Naive thymus-derived CD4-positive, alpha-beta T cell (primary cell): ENCODE measurements at regions not wholly inside any gene's neighbourhood (a gene's known extent, or its start where the extent isn't known, plus 50 kb on each side); places are given as distances from the start of the nearest gene placed in this dataset.

Source experiments
- ATAC-seq: fragments of 150-1000 bp; cut with Tn5 transposase; 2 replicates; pipeline ENCODE4 v1.10.0; 2021; ENCODE audit warnings: mild to moderate bottlenecking, moderate library complexity
- CTCF ChIA-PET: fragments of 350-600 bp; sonication (Branson Sonifier 250); formaldehyde crosslinking; loops from one replicate; lab custom pipeline; 2021; ENCODE audit warnings: antibody characterized with exemption; lab: Charles Lee
- POLR2A ChIA-PET: fragments of 350-600 bp; sonication (Branson Sonifier 250); formaldehyde crosslinking; loops from one replicate; lab custom pipeline; 2021; ENCODE audit warnings: antibody characterized with exemption, inconsistent platforms; lab: Charles Lee
- DNase-seq, 9 donors: peaks; one replicate each; pipeline versions ENCODE4 v3.0.0 to v3.0.0-alpha.2; 2020 to 2022; ENCODE audit warnings: mixed read lengths in 1 of 9
- H3K27ac ChIP-seq: one replicate; pipeline ENCODE4 v1.7.0; 2013; ENCODE audit warnings: mild to moderate bottlenecking, low read depth, low read length, moderate library complexity
- H3K27me3 ChIP-seq, 2 donors: one replicate each; pipeline ENCODE4 v1.7.0; 2013; ENCODE audit warnings: low read length in 2 of 2, mild to moderate bottlenecking in 2 of 2, moderate library complexity in 2 of 2; ENCODE audit not compliant: control insufficient read depth in 2 of 2, insufficient read depth in 2 of 2
- H3K36me3 ChIP-seq, 3 experiments: 1 replicate in 2 of 3; 2 replicates in 1 of 3; pipeline ENCODE4 v1.7.0; 2013; ENCODE audit warnings: low read length in 3 of 3, mild to moderate bottlenecking in 3 of 3, moderate library complexity in 1 of 3; ENCODE audit not compliant: insufficient read depth in 3 of 3, control insufficient read depth in 2 of 3
- H3K4me1 ChIP-seq, 2 donors: one replicate each; pipeline ENCODE4 v1.7.0; 2013; ENCODE audit warnings: low read length in 2 of 2, mild to moderate bottlenecking in 2 of 2, moderate library complexity in 1 of 2; ENCODE audit not compliant: control insufficient read depth in 2 of 2, insufficient read depth in 2 of 2
- H3K4me3 ChIP-seq: 2 replicates; pipeline ENCODE4 v1.7.0; 2013; ENCODE audit warnings: mild to moderate bottlenecking, low read length
- H3K9me3 ChIP-seq, 3 experiments: 1 replicate in 2 of 3; 2 replicates in 1 of 3; pipeline ENCODE4 v1.7.0; 2013; ENCODE audit warnings: low read length in 3 of 3; ENCODE audit not compliant: control insufficient read depth in 2 of 3
- H3K27ac Mint-ChIP-seq, 9 donors: one replicate each; pipeline ENCODE4 v1.8.0; 2020 to 2022; ENCODE audit warnings: mixed read lengths in 9 of 9, mild to moderate bottlenecking in 8 of 9, moderate library complexity in 5 of 9, inconsistent platforms in 2 of 9
- H3K27me3 Mint-ChIP-seq, 5 donors: one replicate each; pipeline ENCODE4 v1.8.0; 2021 to 2022; ENCODE audit warnings: mixed read lengths in 5 of 5, mild to moderate bottlenecking in 1 of 5
- H3K36me3 Mint-ChIP-seq, 5 donors: one replicate each; pipeline ENCODE4 v1.8.0; 2020 to 2022; ENCODE audit warnings: mixed read lengths in 5 of 5, mild to moderate bottlenecking in 3 of 5, inconsistent platforms in 1 of 5
- H3K4me1 Mint-ChIP-seq, 7 donors: one replicate each; pipeline ENCODE4 v1.8.0; 2020 to 2022; ENCODE audit warnings: mixed read lengths in 7 of 7, mild to moderate bottlenecking in 3 of 7, inconsistent platforms in 1 of 7
- H3K4me3 Mint-ChIP-seq, 10 donors: one replicate each; pipeline ENCODE4 v1.8.0; 2020 to 2022; ENCODE audit warnings: mild to moderate bottlenecking in 10 of 10, mixed read lengths in 10 of 10, moderate library complexity in 6 of 10, inconsistent platforms in 2 of 10
- H3K9me3 Mint-ChIP-seq, 11 donors: one replicate each; pipeline ENCODE4 v1.8.0; 2020 to 2022; ENCODE audit warnings: mixed read lengths in 11 of 11, mild to moderate bottlenecking in 4 of 11, inconsistent platforms in 1 of 11, moderate library complexity in 1 of 11
- intact Hi-C, 2 donors: fragments of 100-400 bp; cut with micrococcal nuclease; formaldehyde crosslinking; loops; one replicate each; pipeline ENCODE4 v1.15.1; 2023

DNA sequence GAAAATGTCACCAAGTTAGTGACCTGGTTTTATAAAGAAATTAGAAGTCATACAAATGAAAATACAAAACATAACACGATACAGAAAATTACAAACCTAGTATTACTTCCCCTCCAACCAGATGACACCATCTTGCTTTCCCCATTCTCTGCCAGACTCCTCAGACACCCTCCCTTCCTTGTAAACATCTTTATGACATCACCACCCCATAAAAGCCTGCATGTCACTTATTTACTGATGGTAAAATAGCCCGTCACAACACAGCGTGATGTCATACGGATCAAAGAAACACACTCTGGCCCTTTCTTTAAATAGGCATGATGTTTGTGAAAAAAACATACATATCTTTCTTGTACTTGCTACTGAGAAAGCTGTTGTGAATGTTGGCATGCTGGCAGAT, 254.8 kb upstream of the SOX11 start:
- ChIA-PET CTCF (no interaction called here), POLR2A (no interaction called here)
- ATAC-seq = no peak
- intact Hi-C loops = no loop called here
- Histone ChIP-seq H3K9me3 (no peaks in the 10 kb centered on the region), H3K27me3 (no peaks in the 10 kb centered on the region), H3K4me3 (no peak overlapping the region), H3K27ac (no peak overlapping the region), H3K36me3 (no peaks in the 10 kb centered on the region), H3K4me1 (no peaks in the 10 kb centered on the region)
- Mint-ChIP-seq H3K4me3 (no peak overlapping the region), H3K27ac (no peak overlapping the region), H3K36me3 (no peaks in the 10 kb centered on the region), H3K27me3 (no peaks in the 10 kb centered on the region), H3K9me3 (peaks cover 0 to 9% (median 2%) of the 10 kb centered on the region in 11 donors), H3K4me1 (no peaks in the 10 kb centered on the region)
- no peak for DNase-seq

GRCh38 chr2:5440174-5440573, 252.0 kb upstream of the SOX11 start:
- intact Hi-C loops = no loop called here
- DNase-seq (no peak), ATAC-seq (peak; percentile 36)
- Mint-ChIP-seq H3K36me3 (no peaks in the 10 kb centered on the region), H3K4me3 (no peak overlapping the region), H3K27ac (no peak overlapping the region), H3K4me1 (no peaks in the 10 kb centered on the region), H3K27me3 (no peaks in the 10 kb centered on the region), H3K9me3 (peaks cover 0 to 9% (median 5%) of the 10 kb centered on the region in 11 donors)
- no peaks in the 10 kb centered on the region for H3K36me3 ChIP-seq
- no peak overlapping the region for H3K4me3 ChIP-seq
- no peaks in the 10 kb centered on the region for H3K4me1 ChIP-seq
- POLR2A ChIA-PET = no interaction called here
- no peaks in the 10 kb centered on the region for H3K27me3 ChIP-seq
- CTCF ChIA-PET = no interaction called here
- H3K9me3 ChIP-seq = no peaks in the 10 kb centered on the region
- H3K27ac ChIP-seq = no peak overlapping the region

DNA sequence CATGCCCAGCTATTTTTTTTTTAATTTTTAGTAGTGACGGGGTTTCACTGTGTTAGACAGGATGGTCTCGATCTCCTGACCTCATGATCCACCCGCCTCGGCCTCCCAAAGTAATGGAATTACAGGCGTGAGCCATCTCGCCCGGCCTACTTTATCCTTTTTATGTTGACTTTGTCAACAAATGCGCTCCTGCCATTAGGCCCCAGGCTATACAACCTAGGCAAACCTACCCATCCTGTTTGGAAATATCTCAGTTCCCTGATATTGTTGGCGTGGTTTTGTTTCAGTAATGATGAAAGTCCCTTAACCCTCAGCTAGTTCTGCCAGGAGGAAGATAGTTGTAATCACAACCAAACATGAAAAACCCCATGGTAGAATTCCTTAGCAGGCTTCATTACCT, 249.4 kb upstream of the SOX11 start:
- H3K4me3 Mint-ChIP-seq = no peak overlapping the region
- H3K9me3 Mint-ChIP-seq = peaks cover 0 to 9% (median 4%) of the 10 kb centered on the region in 11 donors
- ChIA-PET CTCF (no interaction called here), POLR2A (interaction anchor here (0.6 kb wide), 1 partner anchor 39 kb away, joined by 3 read pairs; no protein-coding TSS in a partner anchor)
- no peak for DNase-seq
- Histone ChIP-seq H3K27ac (no peak overlapping the region), H3K36me3 (no peaks in the 10 kb centered on the region), H3K4me1 (no peaks in the 10 kb centered on the region), H3K9me3 (no peaks in the 10 kb centered on the region), H3K4me3 (no peak overlapping the region), H3K27me3 (no peaks in the 10 kb centered on the region)
- H3K27me3 Mint-ChIP-seq = no peaks in the 10 kb centered on the region
- H3K4me1 Mint-ChIP-seq = no peaks in the 10 kb centered on the region
- H3K27ac Mint-ChIP-seq = no peak overlapping the region
- H3K36me3 Mint-ChIP-seq = no peaks in the 10 kb centered on the region
- intact Hi-C loops = no loop called here
- ATAC-seq = no peak

DNA sequence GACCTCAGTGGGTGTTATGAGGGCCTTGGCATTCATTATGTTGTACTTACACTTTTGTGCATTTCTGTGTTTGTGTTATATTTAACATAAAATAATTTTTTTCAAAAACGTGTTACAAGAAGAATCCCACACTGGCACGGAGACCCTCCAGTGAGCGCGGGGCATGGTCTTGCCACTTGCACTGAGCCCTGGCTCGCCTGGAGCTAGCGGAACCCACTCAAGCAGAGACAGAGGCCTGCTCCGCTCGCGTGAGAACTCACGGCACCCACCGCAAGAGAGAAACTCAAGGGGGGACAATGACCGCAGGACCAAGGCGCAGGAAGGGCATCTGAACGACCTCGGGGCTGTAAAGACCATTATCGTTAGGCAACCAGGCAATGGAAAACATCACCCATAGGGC, 248.0 kb upstream of the SOX11 start:
- Histone ChIP-seq H3K4me3 (no peak overlapping the region), H3K27me3 (no peaks in the 10 kb centered on the region), H3K9me3 (no peaks in the 10 kb centered on the region), H3K27ac (no peak overlapping the region), H3K4me1 (no peaks in the 10 kb centered on the region), H3K36me3 (no peaks in the 10 kb centered on the region)
- ChIA-PET POLR2A (no interaction called here), CTCF (no interaction called here)
- Mint-ChIP-seq H3K4me3 (no peak overlapping the region), H3K27ac (no peak overlapping the region), H3K36me3 (no peaks in the 10 kb centered on the region), H3K9me3 (peaks cover 0 to 9% (median 4%) of the 10 kb centered on the region in 11 donors), H3K4me1 (no peaks in the 10 kb centered on the region), H3K27me3 (no peaks in the 10 kb centered on the region)
- no peak for DNase-seq
- no peak for ATAC-seq
- intact Hi-C loops = no loop called here

GRCh38 chr2:5444854-5445253, 247.3 kb upstream of the SOX11 start:
- Mint-ChIP-seq H3K9me3 (peaks cover 0 to 9% (median 4%) of the 10 kb centered on the region in 11 donors), H3K27ac (no peak overlapping the region), H3K36me3 (no peaks in the 10 kb centered on the region), H3K27me3 (no peaks in the 10 kb centered on the region), H3K4me1 (no peaks in the 10 kb centered on the region), H3K4me3 (no peak overlapping the region)
- DNase-seq (no peak), ATAC-seq (no peak)
- intact Hi-C loops = no loop called here
- H3K27ac ChIP-seq = no peak overlapping the region
- CTCF ChIA-PET = no interaction called here
- no peaks in the 10 kb centered on the region for H3K9me3 ChIP-seq
- H3K4me1 ChIP-seq = no peaks in the 10 kb centered on the region
- H3K27me3 ChIP-seq = no peaks in the 10 kb centered on the region
- H3K4me3 ChIP-seq = no peak overlapping the region
- no peaks in the 10 kb centered on the region for H3K36me3 ChIP-seq
- POLR2A ChIA-PET = no interaction called here

DNA sequence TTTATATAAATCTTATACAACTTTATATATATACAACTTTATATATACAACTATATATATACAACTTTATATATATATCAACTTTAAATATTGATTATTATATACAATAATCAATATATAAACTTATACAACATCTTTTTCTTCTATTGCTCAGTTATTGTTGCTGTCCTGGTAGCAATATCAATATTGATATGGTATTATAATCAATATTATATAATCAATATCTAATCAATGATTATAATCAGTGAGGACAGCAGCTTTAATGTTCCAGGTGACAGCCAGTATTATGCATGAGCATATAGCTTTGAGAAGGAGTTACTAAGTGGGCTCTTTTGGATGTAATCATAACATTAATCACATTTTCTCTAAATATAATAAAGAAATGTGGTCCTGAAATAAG, 242.3 kb upstream of the SOX11 start:
- Histone ChIP-seq H3K9me3 (no peaks in the 10 kb centered on the region), H3K36me3 (no peaks in the 10 kb centered on the region), H3K4me3 (no peak overlapping the region), H3K4me1 (no peaks in the 10 kb centered on the region), H3K27ac (no peak overlapping the region), H3K27me3 (no peaks in the 10 kb centered on the region)
- Mint-ChIP-seq H3K4me1 (no peaks in the 10 kb centered on the region), H3K36me3 (no peaks in the 10 kb centered on the region), H3K27me3 (peaks cover 0 to 5% (median 0%) of the 10 kb centered on the region in 5 donors), H3K27ac (no peak overlapping the region), H3K9me3 (peaks cover 0 to 9% (median 4%) of the 10 kb centered on the region in 11 donors), H3K4me3 (no peak overlapping the region)
- ATAC-seq = no peak
- POLR2A ChIA-PET = no interaction called here
- CTCF ChIA-PET = no interaction called here
- intact Hi-C loops = no loop called here
- no peak for DNase-seq

GRCh38 chr2:5453220-5454050, 238.7 kb upstream of the SOX11 start:
- Histone ChIP-seq H3K9me3 (no peaks in the 10 kb centered on the region), H3K36me3 (no peaks in the 10 kb centered on the region), H3K4me1 (no peaks in the 10 kb centered on the region), H3K27me3 (no peaks in the 10 kb centered on the region), H3K4me3 (no peak overlapping the region), H3K27ac (no peak overlapping the region)
- H3K4me1 Mint-ChIP-seq = no peaks in the 10 kb centered on the region
- no peak overlapping the region for H3K4me3 Mint-ChIP-seq
- ATAC-seq (no peak), DNase-seq (no peak)
- H3K27ac Mint-ChIP-seq = no peak overlapping the region
- peaks cover 0 to 6% (median 0%) of the 10 kb centered on the region in 11 donors for H3K9me3 Mint-ChIP-seq
- intact Hi-C loops = no loop called here
- ChIA-PET CTCF (no interaction called here), POLR2A (no interaction called here)
- peaks cover 0 to 5% (median 0%) of the 10 kb centered on the region in 5 donors for H3K27me3 Mint-ChIP-seq
- no peaks in the 10 kb centered on the region for H3K36me3 Mint-ChIP-seq
